GM10266 (cell line): ENCODE measurements at regions not wholly inside any gene's neighbourhood (a gene's known extent, or its start where the extent isn't known, plus 50 kb on each side); places are given as distances from the start of the nearest gene placed in this dataset.
"Not testable (repeated sequence)": the region's sequence is repeated elsewhere in the genome, so short reads cannot be mapped to it uniquely, and the experiment has no call there.

Source experiments
- DNase-seq: peaks from one replicate; pipeline ENCODE4 v3.0.0; 2012; ENCODE audit errors: extremely low spot score
- CTCF ChIP-seq: IDR thresholded peaks from 2 replicates; pipeline ENCODE4 v1.5.1; 2012; ENCODE audit warnings: mild to moderate bottlenecking, low read depth; ENCODE audit not compliant: control insufficient read depth, insufficient read depth; ENCODE audit errors: missing control alignments

GRCh38 chr9:18056993-18057369 lies 417.0 kb upstream of the ADAMTSL1 start:
- TF ChIP-seq CTCF: no peak
- no peak for DNase-seq

- DNase-seq: no peak
- TF ChIP-seq CTCF: no peak
These were observed 415.1 kb upstream of the ADAMTSL1 start for GRCh38 chr9:18058564-18059442.

GRCh38 chr9:18059447-18059846 lies 414.5 kb upstream of the ADAMTSL1 start:
- no peak for DNase-seq
- TF ChIP-seq CTCF: no peak

GRCh38 chr9:18060269-18060934 lies 413.6 kb upstream of the ADAMTSL1 start:
- TF ChIP-seq CTCF: peak; percentile 8
- DNase-seq: no peak

- no peak for DNase-seq
- TF ChIP-seq CTCF: no peak
These were observed 412.6 kb upstream of the ADAMTSL1 start for GRCh38 chr9:18061332-18061731.

GRCh38 chr9:18061856-18062255 lies 412.1 kb upstream of the ADAMTSL1 start:
- DNase-seq: no peak
- no peak for TF ChIP-seq CTCF

GRCh38 chr9:18063856-18064390 lies 410.0 kb upstream of the ADAMTSL1 start:
- TF ChIP-seq CTCF: no peak
- DNase-seq: no peak

GRCh38 chr9:18066608-18067007 lies 407.3 kb upstream of the ADAMTSL1 start:
- not testable (repeated sequence) for DNase-seq
